ENCODE measurements at regions not wholly inside any gene's neighbourhood (a gene's known extent, or its start where the extent isn't known, plus 50 kb on each side); places are given as distances from the start of the nearest gene placed in this dataset.

- no peak for DNase-seq (ENCODE audit: extremely low spot score)
- no peak for TF ChIP-seq CTCF (IDR thresholded peaks at IDR 0.05)
- TF ChIP-seq EP300 (IDR thresholded peaks at IDR 0.05), result no peak
- no peak for TF ChIP-seq POLR2A (IDR thresholded peaks at IDR 0.05; ENCODE audit: low read depth)
- no peak for TF ChIP-seq POLR2AphosphoS5 (IDR thresholded peaks at IDR 0.05)
- Histone ChIP-seq H3K4me1 (no peaks in the 10 kb centered on the region), H3K27ac (replicated peaks in 1 of 4) (no peak overlapping the region), H3K9me3 (no peaks in the 10 kb centered on the region), H3K36me3 (no peaks in the 10 kb centered on the region), H3K4me3 (no peak overlapping the region), H3K27me3 (no peaks in the 10 kb centered on the region)
- intact Hi-C loops (cut with DNase I), result no loop called here
- WGBS, result 39% methylated on average over 3 of the region's 3 CpGs
These were observed 586.9 kb upstream of the KLHL1 start for GRCh38 chr13:70694996-70695715.

GRCh38 chr13:70668983-70669382, 560.7 kb upstream of the KLHL1 start:
- no peak for TF ChIP-seq CTCF (IDR thresholded peaks at IDR 0.05)
- no peak for TF ChIP-seq POLR2AphosphoS5 (IDR thresholded peaks at IDR 0.05)
- TF ChIP-seq EP300 (IDR thresholded peaks at IDR 0.05), result no peak
- no peak for TF ChIP-seq POLR2A (IDR thresholded peaks at IDR 0.05; ENCODE audit: low read depth)
- H3K27ac ChIP-seq (replicated peaks in 1 of 4), result no peak overlapping the region
- intact Hi-C loops (cut with DNase I), result no loop called here

GRCh38 chr13:70668293-70668692, 560.0 kb upstream of the KLHL1 start:
- WGBS, result 45% methylated on average over 1 of the region's 1 CpG
- Histone ChIP-seq H3K27me3 (no peaks in the 10 kb centered on the region), H3K4me3 (no peak overlapping the region), H3K27ac (replicated peaks in 1 of 4) (no peak overlapping the region), H3K9me3 (peaks cover 0 to 4% (median 0%) of the 10 kb centered on the region in 4 donors), H3K4me1 (no peaks in the 10 kb centered on the region), H3K36me3 (no peaks in the 10 kb centered on the region)
- intact Hi-C loops (cut with DNase I), result no loop called here
- TF ChIP-seq POLR2A (IDR thresholded peaks at IDR 0.05; ENCODE audit: low read depth) (no peak), EP300 (IDR thresholded peaks at IDR 0.05) (no peak), CTCF (IDR thresholded peaks at IDR 0.05) (no peak), POLR2AphosphoS5 (IDR thresholded peaks at IDR 0.05) (no peak)
- DNase-seq (ENCODE audit: extremely low spot score), result no peak

More at GRCh38 chr13:70668983-70669382, 560.7 kb upstream of the KLHL1 start:
- H3K9me3 ChIP-seq, result peaks cover 0 to 4% (median 0%) of the 10 kb centered on the region in 4 donors
- no peaks in the 10 kb centered on the region for H3K27me3 ChIP-seq
- H3K36me3 ChIP-seq, result no peaks in the 10 kb centered on the region
- no peaks in the 10 kb centered on the region for H3K4me1 ChIP-seq
- DNase-seq (ENCODE audit: extremely low spot score), result no peak
- H3K4me3 ChIP-seq, result no peak overlapping the region

GRCh38 chr13:70666883-70667556, 558.8 kb upstream of the KLHL1 start:
- no peaks in the 10 kb centered on the region for H3K27me3 ChIP-seq
- H3K4me3 ChIP-seq, result no peak overlapping the region
- no peak overlapping the region for H3K27ac ChIP-seq (replicated peaks in 1 of 4)
- no peak for DNase-seq (ENCODE audit: extremely low spot score)
- TF ChIP-seq CTCF (IDR thresholded peaks at IDR 0.05) (no peak), POLR2A (IDR thresholded peaks at IDR 0.05; ENCODE audit: low read depth) (no peak), POLR2AphosphoS5 (IDR thresholded peaks at IDR 0.05) (no peak), EP300 (IDR thresholded peaks at IDR 0.05) (no peak)
- intact Hi-C loops (cut with DNase I), result no loop called here
- H3K9me3 ChIP-seq, result no peaks in the 10 kb centered on the region
- no peaks in the 10 kb centered on the region for H3K36me3 ChIP-seq
- WGBS, result 67% methylated on average over 1 of the region's 1 CpG
- H3K4me1 ChIP-seq, result no peaks in the 10 kb centered on the region

Data from esophagus muscularis mucosa (tissue), 4 donors.